Neural progenitor cell (in vitro differentiated cells): ENCODE measurements at regions not wholly inside any gene's neighbourhood (a gene's known extent, or its start where the extent isn't known, plus 50 kb on each side); places are given as distances from the start of the nearest gene placed in this dataset.

Experiments
- DNase-seq: peaks from one replicate; pipeline ENCODE4 v3.0.0-alpha.2; 2016; ENCODE audit warnings: low spot score
- H2AFZ ChIP-seq: fragments of 200-600 bp; sonication (generic); replicated peaks from 2 replicates; pipeline ENCODE4 v1.6.1; 2016; ENCODE audit warnings: antibody characterized with exemption
- H3F3A ChIP-seq: fragments of 200-600 bp; sonication (generic); 2 replicates; pipeline ENCODE4 v1.6.1; 2016; ENCODE audit warnings: antibody characterized with exemption, low read depth
- H3K27ac ChIP-seq: fragments of 200-600 bp; sonication (generic); 2 replicates; pipeline ENCODE4 v1.5.1; 2016; ENCODE audit warnings: mild to moderate bottlenecking
- H3K27me3 ChIP-seq: fragments of 200-600 bp; sonication (generic); 2 replicates; pipeline ENCODE4 v1.6.1; 2016; ENCODE audit warnings: mild to moderate bottlenecking, moderate library complexity
- H3K36me3 ChIP-seq: fragments of 200-600 bp; sonication (generic); 2 replicates; pipeline ENCODE4 v1.5.1; 2016
- H3K4me1 ChIP-seq: fragments of 200-600 bp; sonication (generic); 2 replicates; pipeline ENCODE4 v1.6.1; 2016; ENCODE audit warnings: mixed run types
- H3K4me2 ChIP-seq: fragments of 200-600 bp; sonication (generic); 2 replicates; pipeline ENCODE4 v1.6.1; 2016
- H3K4me3 ChIP-seq: fragments of 200-600 bp; sonication (generic); 2 replicates; pipeline ENCODE4 v1.5.1; 2016
- H3K79me2 ChIP-seq: fragments of 200-600 bp; sonication (generic); 2 replicates; pipeline ENCODE4 v1.6.1; 2016; ENCODE audit warnings: low read depth
- H3K9ac ChIP-seq: fragments of 200-600 bp; sonication (generic); 2 replicates; pipeline ENCODE4 v1.6.1; 2016
- H3K9me3 ChIP-seq: fragments of 200-600 bp; sonication (generic); 2 replicates; pipeline ENCODE4 v1.5.1; 2016; ENCODE audit warnings: low read depth
- H4K20me1 ChIP-seq: fragments of 200-600 bp; sonication (generic); 2 replicates; pipeline ENCODE4 v1.6.1; 2016; ENCODE audit warnings: low read depth
- H3K27ac Mint-ChIP-seq: 3 replicates; pipeline ENCODE4 v1.8.0; 2021; ENCODE audit warnings: mixed read lengths
- H3K27me3 Mint-ChIP-seq: 2 replicates; pipeline ENCODE4 v1.8.0; 2022; ENCODE audit warnings: low read depth, mild to moderate bottlenecking, inconsistent platforms, moderate library complexity, mixed read lengths; ENCODE audit not compliant: insufficient read depth
- H3K36me3 Mint-ChIP-seq: 3 replicates; pipeline ENCODE4 v1.8.0; 2021; ENCODE audit warnings: mixed read lengths
- H3K4me1 Mint-ChIP-seq: 3 replicates; pipeline ENCODE4 v1.8.0; 2021; ENCODE audit warnings: mixed read lengths
- H3K4me3 Mint-ChIP-seq: 3 replicates; pipeline ENCODE4 v1.8.0; 2021; ENCODE audit warnings: mild to moderate bottlenecking, moderate library complexity, mixed read lengths
- H3K9me3 Mint-ChIP-seq: 3 replicates; pipeline ENCODE4 v1.8.0; 2020; ENCODE audit warnings: mixed read lengths
- EZH2 ChIP-seq: fragments of 200-600 bp; sonication (generic); IDR thresholded peaks from 2 replicates; pipeline ENCODE4 v1.6.1; 2017; ENCODE audit warnings: antibody characterized with exemption, mild to moderate bottlenecking, moderate library complexity
- EZH2phosphoT487 ChIP-seq: fragments of 200-600 bp; sonication (generic); IDR thresholded peaks from 2 replicates; pipeline ENCODE4 v1.6.1; 2017; ENCODE audit warnings: antibody characterized with exemption
- TF ChIP-seq, protein P1 (sequence below): fragments of 200-600 bp; sonication (generic); IDR thresholded peaks from 2 replicates; pipeline ENCODE4 v1.5.1; 2017; ENCODE audit warnings: antibody characterized with exemption, mild to moderate bottlenecking

DNA sequence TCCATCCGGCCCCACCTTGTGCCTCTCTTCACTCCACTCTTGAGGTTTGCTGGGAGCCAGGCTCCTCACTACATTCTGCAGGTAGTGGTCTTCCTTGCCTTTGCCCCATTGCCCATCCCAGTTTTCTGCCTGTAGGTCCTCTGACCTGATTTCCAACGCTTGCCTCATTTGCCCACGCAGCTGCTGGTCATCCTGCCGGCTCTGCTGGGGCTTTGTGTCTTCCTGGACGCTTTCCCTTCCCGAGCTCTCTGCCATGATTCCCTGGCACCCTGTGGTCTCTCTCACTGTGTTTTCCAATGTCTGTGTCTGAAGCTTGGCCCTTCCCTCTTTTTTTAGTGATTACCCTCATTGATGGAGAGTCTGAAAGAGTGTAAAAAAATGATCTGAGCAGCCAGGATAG, 451.6 kb downstream of the UTRN start:
- no peaks in the 10 kb centered on the region for H4K20me1 ChIP-seq
- Mint-ChIP-seq H3K4me1 (peaks cover 11% of the 10 kb centered on the region), H3K9me3 (no peaks in the 10 kb centered on the region), H3K27me3 (no peaks in the 10 kb centered on the region), H3K4me3 (no peak overlapping the region), H3K36me3 (peaks cover 2% of the 10 kb centered on the region), H3K27ac (no peak overlapping the region)
- H3K9ac ChIP-seq: no peak overlapping the region
- no peaks in the 10 kb centered on the region for H3K79me2 ChIP-seq
- no peak overlapping the region for H3K4me3 ChIP-seq
- no peaks in the 10 kb centered on the region for H3K36me3 ChIP-seq
- peak; percentile 13 for DNase-seq
- TF ChIP-seq, protein P1, sequence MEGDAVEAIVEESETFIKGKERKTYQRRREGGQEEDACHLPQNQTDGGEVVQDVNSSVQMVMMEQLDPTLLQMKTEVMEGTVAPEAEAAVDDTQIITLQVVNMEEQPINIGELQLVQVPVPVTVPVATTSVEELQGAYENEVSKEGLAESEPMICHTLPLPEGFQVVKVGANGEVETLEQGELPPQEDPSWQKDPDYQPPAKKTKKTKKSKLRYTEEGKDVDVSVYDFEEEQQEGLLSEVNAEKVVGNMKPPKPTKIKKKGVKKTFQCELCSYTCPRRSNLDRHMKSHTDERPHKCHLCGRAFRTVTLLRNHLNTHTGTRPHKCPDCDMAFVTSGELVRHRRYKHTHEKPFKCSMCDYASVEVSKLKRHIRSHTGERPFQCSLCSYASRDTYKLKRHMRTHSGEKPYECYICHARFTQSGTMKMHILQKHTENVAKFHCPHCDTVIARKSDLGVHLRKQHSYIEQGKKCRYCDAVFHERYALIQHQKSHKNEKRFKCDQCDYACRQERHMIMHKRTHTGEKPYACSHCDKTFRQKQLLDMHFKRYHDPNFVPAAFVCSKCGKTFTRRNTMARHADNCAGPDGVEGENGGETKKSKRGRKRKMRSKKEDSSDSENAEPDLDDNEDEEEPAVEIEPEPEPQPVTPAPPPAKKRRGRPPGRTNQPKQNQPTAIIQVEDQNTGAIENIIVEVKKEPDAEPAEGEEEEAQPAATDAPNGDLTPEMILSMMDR: no peak
- TF ChIP-seq EZH2phosphoT487 (no peak), EZH2 (no peak)
- no peak overlapping the region for H2AFZ ChIP-seq
- no peak overlapping the region for H3K27ac ChIP-seq
- no peak overlapping the region for H3K4me2 ChIP-seq
- no peaks in the 10 kb centered on the region for H3K9me3 ChIP-seq
- peaks cover 7% of the 10 kb centered on the region for H3K4me1 ChIP-seq
- no peaks in the 10 kb centered on the region for H3K27me3 ChIP-seq
- no peaks in the 10 kb centered on the region for H3F3A ChIP-seq

DNA sequence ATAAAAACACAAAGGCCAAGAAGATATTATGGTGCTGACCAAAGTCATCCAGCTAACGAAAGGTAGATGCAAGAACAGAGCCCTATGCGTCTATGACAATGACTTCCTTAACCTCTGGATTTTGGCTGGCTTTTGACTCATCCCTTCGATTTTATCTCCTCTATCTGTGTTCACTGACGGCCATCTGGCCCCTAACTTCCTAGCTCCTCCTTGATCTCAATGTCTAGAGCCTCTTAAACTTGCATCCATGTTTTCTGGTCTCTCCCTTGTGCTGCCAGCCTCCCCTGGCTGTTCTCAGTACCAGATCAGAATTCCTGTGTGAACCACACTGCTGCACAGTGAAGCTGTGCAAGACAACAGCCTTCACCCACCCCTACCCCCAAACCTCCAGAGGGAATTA, 452.9 kb downstream of the UTRN start:
- H4K20me1 ChIP-seq: no peaks in the 10 kb centered on the region
- DNase-seq: no peak
- Mint-ChIP-seq H3K27ac (no peak overlapping the region), H3K27me3 (no peaks in the 10 kb centered on the region), H3K36me3 (peaks cover 2% of the 10 kb centered on the region), H3K9me3 (no peaks in the 10 kb centered on the region), H3K4me3 (no peak overlapping the region), H3K4me1 (peaks cover 12% of the 10 kb centered on the region)
- no peak overlapping the region for H3K9ac ChIP-seq
- no peak overlapping the region for H3K4me3 ChIP-seq
- H3K4me2 ChIP-seq: no peak overlapping the region
- H3K36me3 ChIP-seq: no peaks in the 10 kb centered on the region
- no peak for TF ChIP-seq EZH2
- no peak for TF ChIP-seq EZH2phosphoT487
- TF ChIP-seq, protein P1: no peak
- no peaks in the 10 kb centered on the region for H3K9me3 ChIP-seq
- peaks cover 7% of the 10 kb centered on the region for H3K4me1 ChIP-seq
- H3K27me3 ChIP-seq: no peaks in the 10 kb centered on the region
- no peaks in the 10 kb centered on the region for H3K79me2 ChIP-seq
- H2AFZ ChIP-seq: no peak overlapping the region
- H3K27ac ChIP-seq: no peak overlapping the region
- no peaks in the 10 kb centered on the region for H3F3A ChIP-seq

DNA sequence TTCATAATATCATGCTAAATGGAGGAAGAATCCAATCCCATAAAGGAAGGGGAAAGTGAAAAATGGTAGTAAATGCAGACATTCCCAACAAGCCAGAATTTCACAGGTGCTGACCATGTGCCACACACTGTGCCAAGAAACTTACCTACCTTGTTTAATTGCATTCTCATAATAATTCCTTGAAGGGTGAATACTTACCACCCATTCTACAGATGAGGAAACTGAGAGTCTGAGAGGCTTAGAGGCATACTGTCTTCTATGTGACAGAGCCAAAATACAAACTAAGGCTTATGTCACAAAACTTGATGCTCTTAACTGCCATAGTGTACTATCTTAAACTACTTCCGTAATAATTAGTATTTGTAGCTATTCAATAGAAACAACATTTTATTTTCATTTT, 454.7 kb downstream of the UTRN start:
- Histone ChIP-seq H3K4me3 (no peak overlapping the region), H4K20me1 (no peaks in the 10 kb centered on the region), H3K4me1 (peaks cover 12% of the 10 kb centered on the region), H2AFZ (no peak overlapping the region), H3K4me2 (no peak overlapping the region), H3K9ac (no peak overlapping the region), H3K27me3 (no peaks in the 10 kb centered on the region), H3F3A (no peaks in the 10 kb centered on the region), H3K79me2 (no peaks in the 10 kb centered on the region), H3K9me3 (no peaks in the 10 kb centered on the region), H3K36me3 (no peaks in the 10 kb centered on the region), H3K27ac (no peak overlapping the region)
- Mint-ChIP-seq H3K27me3 (no peaks in the 10 kb centered on the region), H3K36me3 (no peaks in the 10 kb centered on the region), H3K4me1 (peaks cover 18% of the 10 kb centered on the region), H3K4me3 (no peak overlapping the region), H3K27ac (no peak overlapping the region), H3K9me3 (no peaks in the 10 kb centered on the region)
- DNase-seq: no peak
- no peak for TF ChIP-seq EZH2
- TF ChIP-seq, protein P1: no peak
- TF ChIP-seq EZH2phosphoT487: no peak
